ENCODE measurements at regions not wholly inside any gene's neighbourhood (a gene's known extent, or its start where the extent isn't known, plus 50 kb on each side); places are given as distances from the start of the nearest gene placed in this dataset.
A peak's percentile ranks its signal among the peaks of the same experiment; 100 is the strongest.

DNA sequence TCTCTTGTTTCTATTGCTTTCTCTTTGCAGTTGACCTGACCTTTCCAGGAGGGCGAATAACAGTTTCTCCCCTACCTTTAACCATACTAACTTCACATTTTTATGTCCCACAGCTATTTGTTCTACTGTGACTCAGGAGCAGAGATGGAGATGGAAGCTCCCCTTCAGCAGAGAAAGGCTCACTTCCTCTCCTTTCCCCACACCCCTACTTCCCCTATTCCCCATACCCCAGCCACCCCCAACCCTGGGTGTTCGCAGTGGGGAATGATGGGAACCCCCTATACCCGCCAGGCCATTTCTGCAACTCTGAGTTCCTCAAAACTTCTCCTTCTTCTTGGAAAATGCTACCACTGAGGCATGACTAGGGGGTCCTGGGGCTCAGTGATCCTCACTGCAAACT is 285.4 kb upstream of the MGAT5 start:
- TF ChIP-seq, protein P1, sequence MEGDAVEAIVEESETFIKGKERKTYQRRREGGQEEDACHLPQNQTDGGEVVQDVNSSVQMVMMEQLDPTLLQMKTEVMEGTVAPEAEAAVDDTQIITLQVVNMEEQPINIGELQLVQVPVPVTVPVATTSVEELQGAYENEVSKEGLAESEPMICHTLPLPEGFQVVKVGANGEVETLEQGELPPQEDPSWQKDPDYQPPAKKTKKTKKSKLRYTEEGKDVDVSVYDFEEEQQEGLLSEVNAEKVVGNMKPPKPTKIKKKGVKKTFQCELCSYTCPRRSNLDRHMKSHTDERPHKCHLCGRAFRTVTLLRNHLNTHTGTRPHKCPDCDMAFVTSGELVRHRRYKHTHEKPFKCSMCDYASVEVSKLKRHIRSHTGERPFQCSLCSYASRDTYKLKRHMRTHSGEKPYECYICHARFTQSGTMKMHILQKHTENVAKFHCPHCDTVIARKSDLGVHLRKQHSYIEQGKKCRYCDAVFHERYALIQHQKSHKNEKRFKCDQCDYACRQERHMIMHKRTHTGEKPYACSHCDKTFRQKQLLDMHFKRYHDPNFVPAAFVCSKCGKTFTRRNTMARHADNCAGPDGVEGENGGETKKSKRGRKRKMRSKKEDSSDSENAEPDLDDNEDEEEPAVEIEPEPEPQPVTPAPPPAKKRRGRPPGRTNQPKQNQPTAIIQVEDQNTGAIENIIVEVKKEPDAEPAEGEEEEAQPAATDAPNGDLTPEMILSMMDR (IDR thresholded peaks at IDR 0.05; ENCODE audit: extremely low read depth, low read depth, low read length): no peak
- Histone ChIP-seq H3K4me3 (ENCODE audit: insufficient read depth, low read length) (no peak overlapping the region), H3K36me3 (ENCODE audit: insufficient read depth, low read length) (no peaks in the 10 kb centered on the region), H3K27me3 (ENCODE audit: insufficient read depth, low read length) (peaks cover 17% of the 10 kb centered on the region), H3K9me3 (ENCODE audit: low read depth, low read length) (no peaks in the 10 kb centered on the region), H3K27ac (ENCODE audit: low read depth, low read length) (no peak overlapping the region), H3K4me1 (ENCODE audit: insufficient read depth, low read length) (peaks cover 3% of the 10 kb centered on the region), H4K20me1 (ENCODE audit: insufficient read depth, low read length) (no peaks in the 10 kb centered on the region), H3K79me2 (ENCODE audit: insufficient read depth, low read length) (no peaks in the 10 kb centered on the region), H3K4me2 (ENCODE audit: insufficient read depth, low read length) (no peak overlapping the region), H2AFZ (ENCODE audit: low read length) (no peak overlapping the region)
- no peak for DNase-seq (ENCODE audit: insufficient read length, low spot score, missing footprints)

DNA sequence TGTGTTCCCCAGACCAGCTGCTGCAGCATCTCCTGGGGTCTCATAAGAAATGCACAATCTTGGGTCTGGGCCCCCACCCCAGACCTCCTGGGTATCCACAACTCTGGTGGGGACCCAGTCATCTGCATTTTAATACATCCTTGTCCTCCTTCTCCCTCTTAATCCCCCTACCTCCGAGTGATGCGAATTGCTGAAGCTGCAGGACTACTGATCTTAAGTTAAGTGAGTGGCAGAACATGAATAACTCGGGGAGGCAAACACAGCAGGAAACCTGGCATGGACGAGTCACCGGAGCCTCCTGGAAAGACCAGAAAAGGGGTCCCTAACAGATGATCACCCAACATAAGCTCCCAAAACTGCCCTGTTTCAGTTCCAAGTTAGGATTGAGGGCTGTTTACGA is 283.2 kb upstream of the MGAT5 start:
- Histone ChIP-seq H4K20me1 (ENCODE audit: insufficient read depth, low read length) (no peaks in the 10 kb centered on the region), H3K79me2 (ENCODE audit: insufficient read depth, low read length) (no peaks in the 10 kb centered on the region), H2AFZ (ENCODE audit: low read length) (no peak overlapping the region), H3K4me3 (ENCODE audit: insufficient read depth, low read length) (no peak overlapping the region), H3K27ac (ENCODE audit: low read depth, low read length) (no peak overlapping the region), H3K27me3 (ENCODE audit: insufficient read depth, low read length) (peaks cover 17% of the 10 kb centered on the region), H3K4me1 (ENCODE audit: insufficient read depth, low read length) (peaks cover 3% of the 10 kb centered on the region), H3K9me3 (ENCODE audit: low read depth, low read length) (no peaks in the 10 kb centered on the region), H3K4me2 (ENCODE audit: insufficient read depth, low read length) (no peak overlapping the region), H3K36me3 (ENCODE audit: insufficient read depth, low read length) (no peaks in the 10 kb centered on the region)
- no peak for DNase-seq (ENCODE audit: insufficient read length, low spot score, missing footprints)
- TF ChIP-seq, protein P1 (IDR thresholded peaks at IDR 0.05; ENCODE audit: extremely low read depth, low read depth, low read length): no peak

DNA sequence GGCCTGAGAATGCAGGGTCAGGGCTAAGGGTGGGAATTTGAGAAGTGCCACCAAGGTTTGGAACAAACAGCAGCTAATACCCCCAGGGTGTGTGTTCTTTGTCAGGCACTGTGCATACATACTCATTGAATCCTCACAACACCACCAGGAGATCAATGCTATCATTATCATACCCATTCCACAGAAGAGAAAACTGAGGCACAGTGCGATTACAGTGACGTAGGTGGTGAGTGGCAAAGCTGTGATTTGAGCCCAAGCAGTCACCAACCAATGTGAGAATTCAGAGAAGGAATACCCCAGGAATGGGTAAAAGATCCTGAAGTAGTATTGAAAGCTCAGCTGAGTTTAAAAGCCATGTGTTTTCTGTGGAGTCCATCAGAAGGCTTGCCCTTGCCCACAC is 281.6 kb upstream of the MGAT5 start:
- no peaks in the 10 kb centered on the region for H3K79me2 ChIP-seq (ENCODE audit: insufficient read depth, low read length)
- no peak for DNase-seq (ENCODE audit: insufficient read length, low spot score, missing footprints)
- H3K27ac ChIP-seq (ENCODE audit: low read depth, low read length): no peak overlapping the region
- no peak overlapping the region for H2AFZ ChIP-seq (ENCODE audit: low read length)
- no peak overlapping the region for H3K4me2 ChIP-seq (ENCODE audit: insufficient read depth, low read length)
- peaks cover 17% of the 10 kb centered on the region for H3K27me3 ChIP-seq (ENCODE audit: insufficient read depth, low read length)
- no peak overlapping the region for H3K4me3 ChIP-seq (ENCODE audit: insufficient read depth, low read length)
- no peaks in the 10 kb centered on the region for H3K9me3 ChIP-seq (ENCODE audit: low read depth, low read length)
- peaks cover 3% of the 10 kb centered on the region for H3K4me1 ChIP-seq (ENCODE audit: insufficient read depth, low read length)
- TF ChIP-seq, protein P1 (IDR thresholded peaks at IDR 0.05; ENCODE audit: extremely low read depth, low read depth, low read length): no peak
- no peaks in the 10 kb centered on the region for H3K36me3 ChIP-seq (ENCODE audit: insufficient read depth, low read length)
- H4K20me1 ChIP-seq (ENCODE audit: insufficient read depth, low read length): no peaks in the 10 kb centered on the region

DNA sequence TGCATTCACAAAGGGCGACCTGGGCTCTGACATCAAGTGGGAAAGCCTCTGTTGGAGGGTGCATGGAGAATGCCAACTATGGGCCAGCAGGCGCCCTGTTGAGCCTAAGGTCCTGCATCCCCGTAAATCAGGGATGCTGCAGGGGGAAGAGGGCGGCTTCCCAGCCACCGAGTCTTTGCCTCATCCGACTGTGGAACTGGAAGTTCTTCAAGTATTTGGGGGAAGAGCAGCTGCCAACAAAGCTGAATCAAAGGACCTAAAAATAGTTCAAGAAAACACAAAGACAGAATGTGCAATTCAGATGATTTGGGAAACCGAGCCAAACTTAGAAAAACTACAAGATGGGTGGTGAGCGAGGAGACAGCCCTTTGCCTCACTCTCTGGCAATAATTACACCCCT is 281.1 kb upstream of the MGAT5 start:
- Histone ChIP-seq H3K9me3 (ENCODE audit: low read depth, low read length) (no peaks in the 10 kb centered on the region), H3K4me3 (ENCODE audit: insufficient read depth, low read length) (no peak overlapping the region), H2AFZ (ENCODE audit: low read length) (peak overlapping the region; percentile 34), H3K4me1 (ENCODE audit: insufficient read depth, low read length) (peaks cover 3% of the 10 kb centered on the region), H3K36me3 (ENCODE audit: insufficient read depth, low read length) (no peaks in the 10 kb centered on the region), H3K27ac (ENCODE audit: low read depth, low read length) (no peak overlapping the region), H4K20me1 (ENCODE audit: insufficient read depth, low read length) (no peaks in the 10 kb centered on the region), H3K4me2 (ENCODE audit: insufficient read depth, low read length) (peak overlapping the region; percentile 49), H3K27me3 (ENCODE audit: insufficient read depth, low read length) (peaks cover 17% of the 10 kb centered on the region), H3K79me2 (ENCODE audit: insufficient read depth, low read length) (no peaks in the 10 kb centered on the region)
- no peak for DNase-seq (ENCODE audit: insufficient read length, low spot score, missing footprints)
- TF ChIP-seq, protein P1 (IDR thresholded peaks at IDR 0.05; ENCODE audit: extremely low read depth, low read depth, low read length): no peak
